K562 (cell line): ENCODE measurements at regions not wholly inside any gene's neighbourhood (a gene's known extent, or its start where the extent isn't known, plus 50 kb on each side); places are given as distances from the start of the nearest gene placed in this dataset.

Source experiments
- ATF4 ChIP-seq: fragments of 450-650 bp; formaldehyde crosslinking; IDR thresholded peaks from 2 replicates; pipeline ENCODE4 v1.4.0; 2022; ENCODE audit warnings: mild to moderate bottlenecking, moderate library complexity
- MAFG ChIP-seq: fragments of 450-650 bp; conservative IDR thresholded peaks from 2 replicates; pipeline ENCODE4 v1.6.1; 2016; ENCODE audit warnings: missing genetic modification characterization, missing compliant biosample characterization
- SP1 ChIP-seq: sonication (generic); formaldehyde crosslinking; IDR thresholded peaks from 2 replicates; pipeline ENCODE4 v1.8.1; 2022; ENCODE audit warnings: mild to moderate bottlenecking, missing genetic modification reagents
- YBX1 ChIP-seq: fragments of 450-650 bp; IDR thresholded peaks from 2 replicates; pipeline ENCODE4 v1.7.1; 2016; ENCODE audit warnings: mild to moderate bottlenecking
- TF ChIP-seq, protein P1 (sequence below): sonication (generic); formaldehyde crosslinking; IDR thresholded peaks from 2 replicates; pipeline ENCODE4 v1.8.1; 2023; ENCODE audit warnings: mild to moderate bottlenecking, missing genetic modification reagents

DNA sequence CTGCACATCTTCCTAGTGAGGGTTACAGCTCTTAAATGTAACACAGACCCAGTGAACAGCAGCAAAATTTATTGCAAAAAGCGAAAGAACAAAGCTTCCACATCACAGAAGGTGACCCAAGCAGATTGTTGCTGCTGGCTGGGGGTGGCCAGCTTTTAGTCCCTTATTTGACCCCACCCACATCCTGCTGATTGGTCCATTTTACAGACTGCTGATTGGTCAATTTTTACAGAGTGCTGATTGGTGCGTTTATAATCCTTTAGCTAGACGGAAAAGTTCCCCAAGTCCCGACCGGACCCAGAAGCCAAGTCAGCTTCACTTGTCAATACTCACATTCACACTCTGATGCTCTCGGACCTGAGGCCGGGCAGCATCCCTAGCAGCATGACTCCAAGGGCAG lies 154.5 kb upstream of the ATP10A start:
- no peak for TF ChIP-seq SP1 (CRISPR knock-in tag)
- TF ChIP-seq, protein P1, sequence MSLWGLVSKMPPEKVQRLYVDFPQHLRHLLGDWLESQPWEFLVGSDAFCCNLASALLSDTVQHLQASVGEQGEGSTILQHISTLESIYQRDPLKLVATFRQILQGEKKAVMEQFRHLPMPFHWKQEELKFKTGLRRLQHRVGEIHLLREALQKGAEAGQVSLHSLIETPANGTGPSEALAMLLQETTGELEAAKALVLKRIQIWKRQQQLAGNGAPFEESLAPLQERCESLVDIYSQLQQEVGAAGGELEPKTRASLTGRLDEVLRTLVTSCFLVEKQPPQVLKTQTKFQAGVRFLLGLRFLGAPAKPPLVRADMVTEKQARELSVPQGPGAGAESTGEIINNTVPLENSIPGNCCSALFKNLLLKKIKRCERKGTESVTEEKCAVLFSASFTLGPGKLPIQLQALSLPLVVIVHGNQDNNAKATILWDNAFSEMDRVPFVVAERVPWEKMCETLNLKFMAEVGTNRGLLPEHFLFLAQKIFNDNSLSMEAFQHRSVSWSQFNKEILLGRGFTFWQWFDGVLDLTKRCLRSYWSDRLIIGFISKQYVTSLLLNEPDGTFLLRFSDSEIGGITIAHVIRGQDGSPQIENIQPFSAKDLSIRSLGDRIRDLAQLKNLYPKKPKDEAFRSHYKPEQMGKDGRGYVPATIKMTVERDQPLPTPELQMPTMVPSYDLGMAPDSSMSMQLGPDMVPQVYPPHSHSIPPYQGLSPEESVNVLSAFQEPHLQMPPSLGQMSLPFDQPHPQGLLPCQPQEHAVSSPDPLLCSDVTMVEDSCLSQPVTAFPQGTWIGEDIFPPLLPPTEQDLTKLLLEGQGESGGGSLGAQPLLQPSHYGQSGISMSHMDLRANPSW (CRISPR knock-in tag): no peak
- TF ChIP-seq MAFG: no peak
- TF ChIP-seq ATF4: no peak
- no peak for TF ChIP-seq YBX1
